ENCODE measurements at regions not wholly inside any gene's neighbourhood (a gene's known extent, or its start where the extent isn't known, plus 50 kb on each side); places are given as distances from the start of the nearest gene placed in this dataset.
A peak's percentile ranks its signal among the peaks of the same experiment; 100 is the strongest.

DNA sequence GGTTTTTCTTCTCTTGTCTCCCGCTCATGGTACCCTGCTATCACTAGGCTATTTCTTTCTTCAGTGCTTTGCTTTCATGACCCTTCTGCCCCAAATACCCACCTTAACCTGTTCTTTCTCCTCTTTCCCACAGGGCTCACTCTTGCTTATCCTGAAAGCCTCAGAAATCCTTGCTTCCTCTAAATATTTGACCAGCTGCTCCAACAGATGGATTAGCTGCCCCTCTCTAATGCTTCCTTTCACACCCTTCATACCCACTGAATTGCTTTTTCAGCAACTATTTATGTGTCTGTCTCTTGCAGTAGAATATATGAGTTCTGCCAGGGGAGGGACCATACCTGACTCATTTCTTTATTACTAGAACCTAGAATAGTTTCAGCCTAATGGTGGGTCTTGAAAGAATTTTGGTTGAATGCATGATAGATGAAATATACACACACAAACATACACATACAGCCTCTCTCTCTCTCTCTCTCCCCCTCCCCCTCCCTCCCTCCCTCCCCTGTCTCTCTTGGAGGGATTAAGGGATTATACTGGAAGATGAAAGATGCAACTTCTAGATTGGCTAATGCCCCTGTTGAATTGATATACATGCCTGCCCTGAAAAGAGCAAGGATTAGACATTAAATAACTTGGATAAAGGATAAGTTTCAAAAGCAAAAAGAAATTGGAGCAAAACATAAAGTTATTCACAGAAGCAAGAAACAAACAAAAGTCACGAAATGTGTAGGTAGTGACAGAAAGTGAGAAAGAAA is 95.0 kb upstream of the GADL1 start:
- in situ Hi-C loops (cut with HindIII; ENCODE audit: low pct_unique_long_range_greater_than_20kb, low sequenced_read_pairs), result no loop called here
- no peak for DNase-seq (ENCODE audit: low read depth)

DNA sequence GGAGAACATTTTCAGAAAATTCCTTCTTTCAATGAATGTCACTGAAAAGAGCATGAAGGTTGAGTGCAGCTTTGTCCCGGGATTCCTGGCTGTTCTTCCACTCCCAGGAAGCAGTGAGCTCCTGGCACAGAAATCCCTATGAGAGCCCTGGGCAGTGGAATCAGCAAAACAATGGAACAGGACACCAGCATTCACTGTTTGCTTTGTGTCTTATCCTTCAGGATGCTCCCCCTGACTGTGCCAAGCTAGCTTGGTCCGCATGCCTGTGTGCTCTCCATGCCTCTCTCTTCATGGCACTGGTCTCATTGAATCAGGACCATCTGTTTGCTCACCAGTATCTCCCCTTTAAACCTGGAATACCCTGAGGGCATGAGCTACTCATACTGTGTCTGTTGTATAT is 102.0 kb upstream of the GADL1 start:
- in situ Hi-C loops (cut with HindIII; ENCODE audit: low pct_unique_long_range_greater_than_20kb, low sequenced_read_pairs), result no loop called here

DNA sequence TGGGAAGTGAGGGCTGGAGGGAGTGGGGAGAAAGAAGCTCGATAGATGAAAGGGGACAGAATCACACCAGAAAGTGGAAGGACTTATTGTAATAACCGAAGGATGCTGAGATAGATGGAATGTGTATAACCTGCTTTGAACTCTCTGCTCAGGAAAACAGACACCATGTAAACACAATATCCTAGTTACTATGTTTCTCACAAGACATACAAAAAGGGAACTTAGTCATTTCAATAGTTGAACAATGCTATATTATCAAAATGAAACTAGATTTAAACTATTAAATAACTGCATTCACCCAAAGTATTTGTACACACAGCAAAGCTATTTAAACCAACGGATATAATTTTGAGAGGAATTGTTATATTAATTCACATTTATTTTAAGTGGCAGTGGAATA is 108.3 kb upstream of the GADL1 start:
- DNase-seq (ENCODE audit: low read depth), result no peak
- in situ Hi-C loops (cut with HindIII; ENCODE audit: low pct_unique_long_range_greater_than_20kb, low sequenced_read_pairs), result no loop called here

More for the DNA sequence above, 102.0 kb upstream of the GADL1 start:
- no peak for DNase-seq (ENCODE audit: low read depth)

DNA sequence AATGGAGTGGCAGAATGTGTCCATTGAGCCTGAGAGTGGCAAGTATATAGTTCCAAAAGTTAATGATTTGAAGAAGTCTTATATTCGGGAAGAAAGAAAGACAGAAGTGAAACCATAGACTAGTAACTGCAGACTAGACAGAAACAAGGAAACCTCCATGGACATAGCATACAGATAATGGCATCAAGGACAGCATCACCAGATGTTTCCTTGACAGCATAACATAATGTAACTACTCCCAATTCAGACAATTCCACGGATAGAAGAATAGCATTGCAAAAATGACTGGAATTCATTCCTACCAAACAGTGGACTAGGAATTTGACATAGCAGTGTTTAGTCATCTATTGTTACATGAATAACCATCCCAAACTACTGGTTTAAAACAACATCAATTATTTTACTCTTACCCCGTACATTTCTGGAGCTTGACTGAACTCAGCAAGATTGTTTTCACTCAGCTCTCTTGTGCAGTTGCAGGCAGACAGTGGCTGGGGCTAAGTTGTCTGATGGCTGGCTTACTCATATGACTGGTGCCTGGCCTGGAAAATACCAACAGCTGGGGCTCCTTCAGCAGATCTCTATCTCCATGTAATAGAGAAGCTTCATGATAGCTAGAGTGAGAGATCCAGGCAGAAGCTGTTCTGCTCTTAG is 109.7 kb upstream of the GADL1 start:
- in situ Hi-C loops (cut with HindIII; ENCODE audit: low pct_unique_long_range_greater_than_20kb, low sequenced_read_pairs), result no loop called here
- DNase-seq (ENCODE audit: low read depth), result peak; percentile 46

DNA sequence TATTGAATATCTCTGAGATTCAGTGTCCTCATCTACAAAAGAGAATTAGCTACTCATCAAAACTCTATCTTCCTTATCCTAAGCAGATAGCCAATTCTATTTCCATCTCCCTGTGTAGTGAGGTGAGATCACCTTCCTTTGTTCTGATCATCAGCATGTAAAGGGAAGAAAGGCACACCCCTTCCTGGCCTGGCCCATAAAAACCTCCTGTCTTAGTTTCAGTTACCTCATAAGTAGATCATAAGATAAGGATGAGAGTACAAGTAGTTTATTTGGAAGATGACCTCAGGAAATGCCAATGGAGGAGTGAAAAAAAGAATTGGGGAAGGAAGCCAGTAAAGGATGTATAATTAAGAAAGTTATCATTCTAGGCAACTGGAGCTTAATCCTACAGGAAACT is 114.5 kb upstream of the GADL1 start:
- DNase-seq (ENCODE audit: low read depth), result no peak
- in situ Hi-C loops (cut with HindIII; ENCODE audit: low pct_unique_long_range_greater_than_20kb, low sequenced_read_pairs), result no loop called here

DNA sequence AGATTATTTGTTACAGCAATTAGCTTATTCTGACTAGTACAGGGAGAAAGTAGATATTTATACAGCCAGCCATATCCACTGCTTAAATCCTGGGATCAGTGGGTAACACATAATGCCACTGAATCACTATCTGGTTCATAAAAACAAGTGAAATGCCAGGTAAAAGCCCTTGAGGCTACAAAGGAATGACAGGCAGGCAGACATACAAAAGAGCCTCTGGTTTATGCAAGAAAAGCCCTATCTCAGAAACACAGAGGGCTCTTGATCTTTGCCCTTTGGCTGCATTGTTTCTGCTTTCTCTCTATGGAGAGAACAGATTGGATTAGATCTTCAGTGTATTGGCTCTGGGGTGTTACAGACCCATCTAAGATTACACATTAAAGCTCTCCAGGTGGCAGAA is 115.4 kb upstream of the GADL1 start:
- no peak for DNase-seq (ENCODE audit: low read depth)
- in situ Hi-C loops (cut with HindIII; ENCODE audit: low pct_unique_long_range_greater_than_20kb, low sequenced_read_pairs), result no loop called here

DNA sequence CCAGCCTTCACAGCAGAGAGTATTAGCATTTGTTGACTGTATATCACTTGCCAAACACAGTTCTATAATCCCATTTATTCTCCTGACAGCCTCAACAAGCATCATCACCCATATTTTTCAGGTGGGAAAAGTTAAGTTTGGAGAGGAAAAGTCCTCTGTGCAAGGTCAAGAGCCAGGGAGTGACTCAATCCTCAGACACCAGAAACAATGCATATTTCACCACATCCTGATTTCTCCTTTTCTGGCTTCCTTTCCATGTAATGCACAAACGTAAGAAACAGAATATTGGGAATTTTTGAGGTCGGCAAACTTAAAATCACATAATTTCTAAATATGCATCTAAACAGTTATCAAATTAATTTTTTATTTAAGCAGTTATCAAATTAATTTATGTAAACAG is 116.0 kb upstream of the GADL1 start:
- no peak for DNase-seq (ENCODE audit: low read depth)
- in situ Hi-C loops (cut with HindIII; ENCODE audit: low pct_unique_long_range_greater_than_20kb, low sequenced_read_pairs), result no loop called here

DNA sequence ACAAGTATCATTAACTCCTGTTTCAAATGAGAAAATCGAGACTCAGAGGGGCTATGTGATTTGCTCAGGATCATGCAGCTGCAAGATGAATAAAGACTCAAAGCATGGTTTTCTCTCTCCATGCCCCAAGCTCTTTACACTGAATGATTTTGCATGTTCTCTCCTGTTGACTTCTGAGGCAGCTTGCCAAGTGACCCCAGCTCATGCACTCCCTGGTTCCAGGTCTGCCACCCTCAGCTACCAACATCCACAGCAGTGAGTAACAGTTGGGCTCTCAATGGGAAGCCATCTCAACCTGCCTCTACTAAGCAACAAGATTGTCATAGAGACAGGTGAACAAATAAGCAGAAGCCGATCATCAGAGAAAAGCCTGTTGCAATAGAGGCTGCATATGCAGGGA is 116.9 kb upstream of the GADL1 start:
- DNase-seq (ENCODE audit: low read depth), result no peak
- in situ Hi-C loops (cut with HindIII; ENCODE audit: low pct_unique_long_range_greater_than_20kb, low sequenced_read_pairs), result no loop called here

DNA sequence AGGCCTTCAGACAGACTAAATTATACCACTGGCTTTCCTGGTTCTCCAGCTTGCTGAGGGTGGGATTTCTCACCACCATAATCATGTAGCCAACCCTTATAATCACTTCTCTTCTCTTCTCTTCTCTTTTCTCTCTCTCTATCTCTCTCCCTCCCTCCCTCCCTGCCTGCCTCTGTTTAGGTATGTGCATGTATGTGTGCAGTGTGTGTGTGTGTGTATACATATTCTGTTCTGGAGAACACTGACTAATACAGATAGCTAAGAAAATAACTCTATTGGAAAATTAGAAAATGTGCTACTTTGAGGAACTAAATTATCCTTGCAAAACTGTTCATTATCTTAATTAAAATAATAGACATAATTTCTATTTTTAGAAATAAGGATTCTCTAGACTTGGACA is 118.6 kb upstream of the GADL1 start:
- in situ Hi-C loops (cut with HindIII; ENCODE audit: low pct_unique_long_range_greater_than_20kb, low sequenced_read_pairs), result no loop called here
- no peak for DNase-seq (ENCODE audit: low read depth)

DNA sequence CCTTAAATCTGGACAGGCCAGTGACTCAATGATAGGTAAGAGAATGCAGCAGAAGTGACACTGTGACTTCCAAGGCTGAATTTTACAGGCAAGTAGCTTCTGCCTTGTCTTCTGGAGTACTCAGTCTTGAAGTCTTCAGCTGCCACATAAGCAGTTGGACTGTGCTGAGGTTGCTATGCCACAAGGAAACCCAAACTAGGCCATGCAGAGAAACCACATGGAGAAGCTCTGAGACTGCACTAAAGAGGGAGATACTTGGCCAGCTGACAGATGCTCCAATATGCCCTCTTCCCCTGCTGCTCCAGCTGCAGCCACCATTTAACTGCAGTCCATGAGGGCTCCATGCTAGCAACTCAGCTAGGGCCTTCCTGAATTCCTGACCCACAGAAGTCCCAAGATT is 119.4 kb upstream of the GADL1 start:
- no peak for DNase-seq (ENCODE audit: low read depth)
- in situ Hi-C loops (cut with HindIII; ENCODE audit: low pct_unique_long_range_greater_than_20kb, low sequenced_read_pairs), result no loop called here

DNA sequence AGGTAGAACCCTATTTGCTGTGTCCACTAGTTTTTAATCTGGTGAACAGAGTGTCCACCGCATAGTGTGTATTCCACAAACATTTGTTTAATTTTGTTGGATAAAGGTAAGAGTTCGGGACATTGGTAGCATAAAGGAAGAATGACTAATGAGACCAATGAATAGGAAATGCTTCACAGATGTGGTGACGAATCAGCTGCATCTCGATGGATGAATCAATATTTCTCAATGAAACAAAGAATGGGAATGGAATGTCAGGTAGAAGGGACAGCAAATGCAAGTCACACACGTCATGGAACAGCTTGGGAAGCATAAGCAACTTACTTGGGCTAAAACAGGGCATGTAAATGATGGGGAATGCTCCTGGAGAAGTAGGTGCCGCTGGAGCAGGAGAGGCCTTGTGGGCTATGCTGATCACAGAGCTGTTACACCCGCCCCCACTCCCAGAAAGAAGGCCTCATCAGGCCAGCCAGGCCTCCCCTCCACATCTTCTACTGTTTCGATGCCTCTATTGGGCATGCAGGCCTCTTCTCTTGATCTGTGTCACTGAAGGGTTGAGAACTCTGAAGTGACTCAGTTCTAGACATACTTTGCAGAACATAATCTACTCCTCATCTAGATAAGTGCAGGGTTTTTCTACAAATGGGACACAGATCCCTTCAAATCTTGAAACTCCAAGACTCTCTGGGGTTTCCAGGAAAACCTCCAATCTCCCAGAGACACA is 120.0 kb upstream of the GADL1 start:
- DNase-seq (ENCODE audit: low read depth), result no peak
- in situ Hi-C loops (cut with HindIII; ENCODE audit: low pct_unique_long_range_greater_than_20kb, low sequenced_read_pairs), result no loop called here

DNA sequence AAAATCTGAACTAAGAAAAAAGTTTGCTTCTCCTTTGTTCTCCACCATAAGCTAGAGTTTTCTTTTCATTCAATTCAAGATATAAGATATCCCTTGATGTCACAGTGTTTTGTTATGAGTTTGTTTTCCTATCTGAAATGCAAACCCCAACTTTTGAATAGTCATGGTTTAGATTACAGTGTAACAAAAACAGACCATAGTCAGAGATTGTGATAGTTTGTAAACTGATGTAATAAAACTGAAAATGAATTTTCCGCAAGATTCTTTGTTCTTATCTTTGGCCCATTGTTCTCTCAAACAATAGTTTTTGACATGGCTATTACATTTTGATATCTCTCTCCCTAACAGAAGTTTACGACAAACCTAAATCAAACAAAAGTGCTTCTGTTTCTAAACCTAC is 121.7 kb upstream of the GADL1 start:
- DNase-seq (ENCODE audit: low read depth), result no peak
- in situ Hi-C loops (cut with HindIII; ENCODE audit: low pct_unique_long_range_greater_than_20kb, low sequenced_read_pairs), result no loop called here

DNA sequence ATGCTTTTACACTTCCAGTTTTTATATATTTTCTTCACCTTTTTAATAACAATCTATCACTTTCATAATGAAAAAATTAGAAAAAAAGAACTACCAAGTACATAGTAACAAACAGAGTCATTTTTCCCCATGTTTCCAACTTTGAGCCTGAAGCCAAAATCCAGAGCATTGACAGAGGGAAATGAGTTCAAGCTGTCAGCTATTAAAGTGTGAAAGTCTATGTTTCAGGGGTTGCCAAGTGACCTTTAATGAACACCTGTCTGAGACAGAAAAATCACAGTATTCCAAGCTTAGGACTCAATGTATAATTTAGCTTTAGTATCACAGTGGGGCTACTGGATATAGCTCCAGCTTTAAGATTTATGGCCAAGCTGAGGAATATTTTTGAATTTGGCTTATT is 128.3 kb upstream of the GADL1 start:
- in situ Hi-C loops (cut with HindIII; ENCODE audit: low pct_unique_long_range_greater_than_20kb, low sequenced_read_pairs), result no loop called here
- DNase-seq (ENCODE audit: low read depth), result no peak

DNA sequence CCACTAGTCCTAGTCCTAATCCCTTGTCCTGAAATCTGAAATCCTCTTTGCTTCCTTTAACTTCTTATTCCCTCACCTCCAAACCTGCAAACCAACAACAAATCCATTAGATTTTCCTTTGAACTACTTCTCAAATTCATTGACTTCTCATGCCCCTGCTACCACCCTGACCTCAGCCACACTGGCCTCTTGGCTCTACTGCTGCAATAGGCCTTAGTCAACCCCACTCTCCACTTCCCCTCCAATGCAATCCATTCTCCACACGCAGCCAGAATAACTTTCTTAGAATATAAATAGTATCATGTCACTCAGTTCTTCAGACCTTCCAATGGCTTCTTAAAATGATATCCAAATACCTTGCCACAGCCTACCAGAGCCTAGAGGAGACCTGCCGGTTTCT is 131.1 kb upstream of the GADL1 start:
- DNase-seq (ENCODE audit: low read depth), result no peak
- in situ Hi-C loops (cut with HindIII; ENCODE audit: low pct_unique_long_range_greater_than_20kb, low sequenced_read_pairs), result no loop called here

DNA sequence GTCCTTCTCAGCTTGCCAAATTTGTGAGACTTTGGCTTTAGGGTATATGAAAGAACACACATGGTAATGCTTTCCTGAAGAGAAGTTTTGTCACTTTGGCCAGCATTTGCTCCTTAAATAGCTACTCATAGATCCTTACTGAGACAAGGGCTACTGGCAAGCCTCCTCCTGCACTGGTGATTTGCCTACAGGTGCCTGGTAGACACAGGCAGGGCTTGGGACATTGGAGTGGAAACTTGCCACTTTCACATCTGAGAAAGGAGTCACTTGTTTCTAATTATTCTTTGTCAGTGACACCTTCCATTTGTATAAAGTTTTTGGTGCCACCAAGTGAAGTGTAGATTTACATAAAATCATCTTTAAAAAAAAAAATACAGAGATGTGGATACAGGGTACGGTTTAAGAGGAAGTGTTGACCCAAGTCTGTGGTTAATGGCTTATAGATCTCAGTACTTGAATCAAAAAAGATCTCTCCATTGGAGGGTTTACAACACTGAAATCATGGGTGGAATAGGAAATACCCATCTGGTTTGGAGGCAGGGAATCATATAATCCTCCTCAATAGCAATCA is 132.8 kb upstream of the GADL1 start:
- in situ Hi-C loops (cut with HindIII; ENCODE audit: low pct_unique_long_range_greater_than_20kb, low sequenced_read_pairs), result no loop called here
- DNase-seq (ENCODE audit: low read depth), result no peak

DNA sequence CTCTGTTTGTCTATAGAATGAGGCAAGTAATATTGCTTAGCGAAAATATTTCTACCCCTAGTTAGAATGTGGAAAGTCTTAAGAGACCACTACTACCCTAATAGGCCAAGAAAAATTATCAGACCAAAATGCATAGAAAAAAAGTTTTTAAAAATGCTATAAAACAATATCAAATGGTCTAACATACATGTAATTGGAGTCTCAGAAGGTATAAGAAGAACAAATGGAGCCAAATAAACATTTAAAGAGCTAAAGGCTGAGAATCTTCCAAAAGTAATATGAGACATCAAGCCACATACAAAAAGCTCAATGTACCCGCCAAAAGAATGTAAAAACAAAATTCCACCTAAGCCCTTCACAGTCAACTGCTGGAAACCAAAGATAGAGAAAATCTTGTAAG is 133.5 kb upstream of the GADL1 start:
- DNase-seq (ENCODE audit: low read depth), result no peak
- in situ Hi-C loops (cut with HindIII; ENCODE audit: low pct_unique_long_range_greater_than_20kb, low sequenced_read_pairs), result no loop called here

DNA sequence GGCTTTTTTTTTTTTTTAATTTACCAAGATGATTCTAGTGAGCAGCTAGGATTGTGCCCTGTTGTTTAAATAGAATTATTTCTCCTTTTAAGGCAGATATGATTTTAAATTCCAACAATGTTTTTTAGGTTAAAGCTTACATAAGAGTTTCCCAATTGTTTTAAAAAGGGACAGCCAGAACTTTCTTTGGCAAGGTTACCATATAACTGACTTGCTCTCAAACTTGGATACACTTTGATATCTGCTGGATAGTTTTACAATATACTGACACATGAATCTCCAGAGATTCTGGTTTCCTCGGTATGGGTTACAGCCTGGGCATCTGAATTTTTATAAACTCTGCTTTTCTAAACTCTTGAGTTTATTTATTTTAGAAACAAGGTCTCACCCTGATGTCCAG is 134.3 kb upstream of the GADL1 start:
- in situ Hi-C loops (cut with HindIII; ENCODE audit: low pct_unique_long_range_greater_than_20kb, low sequenced_read_pairs), result no loop called here
- DNase-seq (ENCODE audit: low read depth), result no peak

DNA sequence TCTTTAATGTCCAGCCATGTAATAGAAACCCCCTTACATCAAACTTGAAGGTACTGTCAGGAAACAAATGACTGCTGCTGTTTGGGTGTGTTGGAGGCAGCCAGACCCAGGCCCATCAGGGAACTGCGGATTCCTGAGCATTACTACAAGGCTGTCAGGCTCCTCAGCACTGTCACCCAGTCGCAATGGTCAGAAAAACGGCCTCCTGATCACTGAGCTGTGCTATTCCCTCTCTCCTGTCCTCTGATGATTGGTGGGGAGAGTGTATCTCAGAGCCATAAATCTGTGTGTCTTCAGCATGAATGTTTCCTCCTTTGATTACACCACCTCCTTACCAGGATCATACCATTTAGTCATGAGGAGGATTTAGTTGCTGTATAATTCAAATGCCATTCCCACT is 135.2 kb upstream of the GADL1 start:
- in situ Hi-C loops (cut with HindIII; ENCODE audit: low pct_unique_long_range_greater_than_20kb, low sequenced_read_pairs), result no loop called here

DNA sequence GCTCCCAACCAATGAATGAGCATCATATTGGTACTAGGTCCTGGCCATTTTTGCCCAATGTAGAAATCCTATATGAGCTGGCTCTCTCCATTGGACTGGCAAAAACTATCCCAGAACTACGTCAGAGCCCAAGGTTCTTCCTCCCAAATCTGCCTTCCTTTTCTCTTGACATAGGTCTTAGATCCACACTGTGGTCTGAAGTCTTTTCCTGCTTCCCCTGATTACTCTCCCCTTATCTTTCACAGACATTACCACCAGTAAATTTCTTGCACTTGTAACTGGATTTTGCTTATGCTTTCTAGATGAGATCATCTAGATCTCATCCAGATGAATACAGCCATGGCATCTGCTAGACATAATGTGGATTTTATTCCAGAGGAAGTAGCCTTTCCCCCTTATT is 141.2 kb upstream of the GADL1 start:
- in situ Hi-C loops (cut with HindIII; ENCODE audit: low pct_unique_long_range_greater_than_20kb, low sequenced_read_pairs), result no loop called here
- DNase-seq (ENCODE audit: low read depth), result no peak

More for the DNA sequence above, 135.2 kb upstream of the GADL1 start:
- no peak for DNase-seq (ENCODE audit: low read depth)
